OCI-LY1 (cell line): ENCODE measurements at regions not wholly inside any gene's neighbourhood (a gene's known extent, or its start where the extent isn't known, plus 50 kb on each side); places are given as distances from the start of the nearest gene placed in this dataset.

ENCODE experiments used
- H2AFZ ChIP-seq: fragments of 200-600 bp; sonication (generic), shearing (Covaris generic); 2 replicates; pipeline ENCODE4 v1.6.0; 2014; ENCODE audit warnings: antibody characterized with exemption, mild to moderate bottlenecking, low read length
- H3F3A ChIP-seq: fragments of 200-600 bp; sonication (generic), shearing (Covaris generic); 2 replicates; pipeline ENCODE4 v1.6.0; 2014; ENCODE audit warnings: mild to moderate bottlenecking, antibody characterized with exemption, low read length, moderate library complexity; ENCODE audit not compliant: insufficient read depth
- H3K27ac ChIP-seq: fragments of 200-600 bp; sonication (generic); 2 replicates; pipeline ENCODE4 v1.5.1; 2014; ENCODE audit warnings: low read length, mixed run types, mild to moderate bottlenecking, low read depth; ENCODE audit not compliant: poor library complexity, severe bottlenecking
- H3K27me3 ChIP-seq: fragments of 200-600 bp; sonication (generic); 2 replicates; pipeline ENCODE4 v1.6.0; 2014; ENCODE audit warnings: antibody characterized with exemption, mild to moderate bottlenecking, low read length, moderate library complexity; ENCODE audit not compliant: insufficient read depth
- H3K36me3 ChIP-seq: fragments of 200-600 bp; sonication (generic); 2 replicates; pipeline ENCODE4 v1.6.1; 2014; ENCODE audit warnings: mild to moderate bottlenecking, antibody characterized with exemption, low read length, moderate library complexity, mixed read lengths; ENCODE audit not compliant: insufficient read depth
- H3K4me1 ChIP-seq: fragments of 200-600 bp; sonication (generic); 2 replicates; pipeline ENCODE4 v1.5.1; 2014; ENCODE audit warnings: mild to moderate bottlenecking, low read length, moderate library complexity; ENCODE audit not compliant: insufficient read depth, severe bottlenecking
- H3K4me2 ChIP-seq: fragments of 200-600 bp; sonication (generic), shearing (Covaris generic); 2 replicates; pipeline ENCODE4 v1.6.1; 2014; ENCODE audit warnings: low read length
- H3K4me3 ChIP-seq: fragments of 200-600 bp; sonication (generic); 2 replicates; pipeline ENCODE4 v1.5.1; 2014; ENCODE audit warnings: low read length, low read depth, mild to moderate bottlenecking, mixed read lengths; ENCODE audit not compliant: poor library complexity, severe bottlenecking
- H3K79me2 ChIP-seq: fragments of 200-600 bp; shearing (Covaris generic); 2 replicates; pipeline ENCODE4 v1.6.1; 2016; ENCODE audit warnings: mixed run types, low read length, mixed read lengths; ENCODE audit not compliant: insufficient read depth
- H3K9ac ChIP-seq: fragments of 200-600 bp; sonication (generic), shearing (Covaris generic); 2 replicates; pipeline ENCODE4 v1.6.1; 2014; ENCODE audit warnings: mild to moderate bottlenecking, low read length, mixed read lengths
- H3K9me2 ChIP-seq: fragments of 200-600 bp; sonication (generic), shearing (Covaris generic); 2 replicates; pipeline ENCODE4 v1.6.1; 2014; ENCODE audit warnings: low read depth, mild to moderate bottlenecking, low read length, mixed read lengths
- H3K9me3 ChIP-seq: fragments of 200-600 bp; shearing (Covaris generic); 2 replicates; pipeline ENCODE4 v1.6.1; 2014; ENCODE audit warnings: low read length, mixed read lengths
- H4K20me1 ChIP-seq: fragments of 200-600 bp; sonication (generic), shearing (Covaris generic); 2 replicates; pipeline ENCODE4 v1.6.0; 2016; ENCODE audit warnings: mild to moderate bottlenecking, low read length; ENCODE audit not compliant: insufficient read depth
- EZH2 ChIP-seq: fragments of 200-600 bp; sonication (generic), shearing (Covaris generic); IDR thresholded peaks from 2 replicates; pipeline ENCODE4 v1.8.0; 2017; ENCODE audit warnings: borderline replicate concordance, mixed run types, mild to moderate bottlenecking, antibody characterized with exemption, low read length, moderate library complexity, mixed read lengths
- TF ChIP-seq, protein P1 (sequence below): fragments of 200-600 bp; sonication (generic), shearing (Covaris generic); IDR thresholded peaks from 2 replicates; pipeline ENCODE4 v1.5.1; 2017; ENCODE audit warnings: mild to moderate bottlenecking, antibody characterized with exemption, low read length, moderate library complexity, mixed read lengths

DNA sequence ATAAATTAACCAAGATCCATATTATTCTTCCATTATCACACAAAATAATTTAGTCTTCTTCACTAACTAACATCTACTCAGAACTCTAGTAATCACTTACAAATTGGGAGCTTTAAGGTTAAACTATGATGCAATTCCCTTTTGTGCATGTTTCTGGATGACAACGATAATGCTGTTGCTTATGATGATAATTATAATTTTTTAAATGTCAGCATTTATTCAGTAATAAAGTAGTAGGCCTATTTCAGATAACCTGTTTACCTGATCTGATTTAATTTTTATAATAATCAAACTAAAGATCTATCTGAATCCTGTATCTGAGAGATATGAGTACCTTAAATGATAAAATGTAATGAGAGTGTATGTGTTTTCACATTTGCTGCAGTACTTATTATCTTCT, 507.8 kb upstream of the GRID2 start:
- Histone ChIP-seq H3K36me3 (no peaks in the 10 kb centered on the region), H3K27me3 (no peaks in the 10 kb centered on the region), H3K79me2 (no peaks in the 10 kb centered on the region)

DNA sequence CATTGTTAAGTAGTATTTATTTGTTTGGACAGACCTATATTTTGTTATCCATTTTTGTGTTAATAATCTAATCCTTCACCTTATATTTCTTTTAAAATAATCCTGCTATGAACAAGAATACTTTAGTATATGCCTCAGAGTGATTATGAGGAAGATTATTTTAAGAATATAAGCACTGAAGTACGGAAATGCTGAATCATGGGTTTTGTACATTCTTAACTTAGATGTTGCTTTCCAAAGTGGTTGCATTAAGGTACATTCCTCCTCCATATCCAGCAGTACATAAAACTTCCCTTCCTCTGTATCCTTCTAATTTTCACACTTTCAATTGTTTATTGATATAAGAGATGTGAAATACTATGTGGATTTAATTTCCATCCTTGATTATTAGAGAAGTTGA, 491.4 kb upstream of the GRID2 start:
- Histone ChIP-seq H3K9me3 (no peaks in the 10 kb centered on the region), H3K4me2 (no peak overlapping the region), H3K4me3 (no peak overlapping the region), H3K27ac (no peak overlapping the region), H4K20me1 (no peaks in the 10 kb centered on the region), H3K9ac (no peak overlapping the region), H3F3A (no peaks in the 10 kb centered on the region), H3K4me1 (no peaks in the 10 kb centered on the region), H3K9me2 (no peaks in the 10 kb centered on the region), H3K36me3 (no peaks in the 10 kb centered on the region), H3K79me2 (no peaks in the 10 kb centered on the region), H2AFZ (no peak overlapping the region), H3K27me3 (no peaks in the 10 kb centered on the region)
- no peak for TF ChIP-seq EZH2
- TF ChIP-seq, protein P1, sequence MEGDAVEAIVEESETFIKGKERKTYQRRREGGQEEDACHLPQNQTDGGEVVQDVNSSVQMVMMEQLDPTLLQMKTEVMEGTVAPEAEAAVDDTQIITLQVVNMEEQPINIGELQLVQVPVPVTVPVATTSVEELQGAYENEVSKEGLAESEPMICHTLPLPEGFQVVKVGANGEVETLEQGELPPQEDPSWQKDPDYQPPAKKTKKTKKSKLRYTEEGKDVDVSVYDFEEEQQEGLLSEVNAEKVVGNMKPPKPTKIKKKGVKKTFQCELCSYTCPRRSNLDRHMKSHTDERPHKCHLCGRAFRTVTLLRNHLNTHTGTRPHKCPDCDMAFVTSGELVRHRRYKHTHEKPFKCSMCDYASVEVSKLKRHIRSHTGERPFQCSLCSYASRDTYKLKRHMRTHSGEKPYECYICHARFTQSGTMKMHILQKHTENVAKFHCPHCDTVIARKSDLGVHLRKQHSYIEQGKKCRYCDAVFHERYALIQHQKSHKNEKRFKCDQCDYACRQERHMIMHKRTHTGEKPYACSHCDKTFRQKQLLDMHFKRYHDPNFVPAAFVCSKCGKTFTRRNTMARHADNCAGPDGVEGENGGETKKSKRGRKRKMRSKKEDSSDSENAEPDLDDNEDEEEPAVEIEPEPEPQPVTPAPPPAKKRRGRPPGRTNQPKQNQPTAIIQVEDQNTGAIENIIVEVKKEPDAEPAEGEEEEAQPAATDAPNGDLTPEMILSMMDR, result no peak

More for the DNA sequence above, 507.8 kb upstream of the GRID2 start:
- H3K9ac ChIP-seq, result no peak overlapping the region
- H3K4me1 ChIP-seq, result no peaks in the 10 kb centered on the region
- no peaks in the 10 kb centered on the region for H4K20me1 ChIP-seq
- H3K4me2 ChIP-seq, result no peak overlapping the region
- H3F3A ChIP-seq, result no peaks in the 10 kb centered on the region
- no peak overlapping the region for H3K4me3 ChIP-seq
- no peak overlapping the region for H3K27ac ChIP-seq
- H3K9me3 ChIP-seq, result no peaks in the 10 kb centered on the region
- TF ChIP-seq, protein P1, result no peak
- no peak for TF ChIP-seq EZH2
- H3K9me2 ChIP-seq, result no peaks in the 10 kb centered on the region
- H2AFZ ChIP-seq, result no peak overlapping the region

DNA sequence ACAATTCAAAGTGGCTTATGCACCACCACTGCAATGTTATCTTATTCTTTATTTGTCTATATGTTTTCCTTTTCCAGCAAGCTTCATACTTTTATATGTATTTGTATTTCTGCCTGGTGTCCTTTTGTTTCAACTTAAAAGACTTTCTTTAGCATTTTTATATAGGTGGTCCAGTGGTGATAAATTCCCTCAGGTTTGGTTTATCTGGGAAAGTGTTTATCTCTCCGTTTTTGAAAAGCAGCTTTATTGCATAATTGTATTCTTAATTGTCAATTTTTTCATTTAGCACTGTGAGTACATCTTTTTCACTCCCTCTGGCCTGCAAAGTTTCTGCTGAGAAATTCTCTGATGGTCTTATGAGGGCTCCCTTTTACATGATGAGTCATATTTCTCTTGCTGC, 479.0 kb upstream of the GRID2 start:
- Histone ChIP-seq H4K20me1 (no peaks in the 10 kb centered on the region), H3K79me2 (no peaks in the 10 kb centered on the region), H3K4me3 (no peak overlapping the region), H3K27ac (no peak overlapping the region), H3K27me3 (no peaks in the 10 kb centered on the region), H2AFZ (no peak overlapping the region), H3K9ac (no peak overlapping the region), H3K9me2 (no peaks in the 10 kb centered on the region), H3K4me1 (no peaks in the 10 kb centered on the region), H3K36me3 (no peaks in the 10 kb centered on the region), H3K4me2 (no peak overlapping the region), H3K9me3 (no peaks in the 10 kb centered on the region), H3F3A (no peaks in the 10 kb centered on the region)
- no peak for TF ChIP-seq EZH2
- TF ChIP-seq, protein P1, result no peak
